ENCODE measurements at regions not wholly inside any gene's neighbourhood (a gene's known extent, or its start where the extent isn't known, plus 50 kb on each side); places are given as distances from the start of the nearest gene placed in this dataset.

GRCh38 chr2:136179602-136179975 is 61.6 kb upstream of the CXCR4 start:
- DNase-seq (ENCODE audit: low spot score): no peak

GRCh38 chr2:136178941-136179601 is 61.1 kb upstream of the CXCR4 start:
- DNase-seq (ENCODE audit: low spot score): no peak

- DNase-seq (ENCODE audit: low spot score): no peak
Observed at GRCh38 chr2:136175868-136176267, 57.9 kb upstream of the CXCR4 start.

GRCh38 chr2:136175466-136175865 is 57.5 kb upstream of the CXCR4 start:
- DNase-seq (ENCODE audit: low spot score): no peak

GRCh38 chr2:136173126-136173525 is 55.2 kb upstream of the CXCR4 start:
- DNase-seq (ENCODE audit: low spot score): no peak

- no peak for DNase-seq (ENCODE audit: low spot score)
Observed at GRCh38 chr2:136171223-136171622, 53.3 kb upstream of the CXCR4 start.

- DNase-seq (ENCODE audit: low spot score): no peak
Observed at GRCh38 chr2:136168720-136169119, 50.8 kb upstream of the CXCR4 start.

- no peak for DNase-seq (ENCODE audit: low spot score)
Observed at GRCh38 chr2:136167721-136168475, 49.9 kb upstream of the CXCR4 start.
